WTC11 (cell line): ENCODE measurements at regions not wholly inside any gene's neighbourhood (a gene's known extent, or its start where the extent isn't known, plus 50 kb on each side); places are given as distances from the start of the nearest gene placed in this dataset.
A peak's percentile ranks its signal among the peaks of the same experiment; 100 is the strongest.

Source experiments
- ATAC-seq: fragments of 200-7000 bp; cut with Tn5 transposase; 2 replicates; pipeline ENCODE4 v1.10.0; 2021; ENCODE audit warnings: mild to moderate bottlenecking, moderate library complexity
- CTCF ChIA-PET: fragments of 300-600 bp; sonication (Branson Sonifier 250); formaldehyde crosslinking; loops from one replicate; lab custom pipeline; 2021; ENCODE audit warnings: antibody characterized with exemption; lab: Charles Lee
- POLR2A ChIA-PET: fragments of 350-600 bp; sonication (Branson Sonifier 250); formaldehyde crosslinking; loops from one replicate; lab custom pipeline; 2021; ENCODE audit warnings: antibody characterized with exemption; lab: Charles Lee
- DNase-seq: peaks from one replicate; pipeline ENCODE4 v3.0.0; 2021; ENCODE audit warnings: low spot score
- H3K27ac Mint-ChIP-seq: 2 replicates; pipeline ENCODE4 v1.8.0; 2021; ENCODE audit warnings: mixed read lengths
- H3K27me3 Mint-ChIP-seq: 2 replicates; pipeline ENCODE4 v1.8.0; 2021; ENCODE audit warnings: low read depth, mild to moderate bottlenecking, moderate library complexity, mixed read lengths
- H3K36me3 Mint-ChIP-seq: 2 replicates; pipeline ENCODE4 v1.8.0; 2021; ENCODE audit warnings: mixed read lengths
- H3K4me1 Mint-ChIP-seq: 2 replicates; pipeline ENCODE4 v1.8.0; 2022; ENCODE audit warnings: mixed read lengths
- H3K4me3 Mint-ChIP-seq: 2 replicates; pipeline ENCODE4 v1.8.0; 2021; ENCODE audit warnings: mild to moderate bottlenecking, moderate library complexity, mixed read lengths
- H3K9me3 Mint-ChIP-seq: 2 replicates; pipeline ENCODE4 v1.8.0; 2021; ENCODE audit warnings: mixed read lengths
- ATF1 ChIP-seq: sonication (generic); formaldehyde crosslinking; IDR thresholded peaks from 2 replicates; pipeline ENCODE4 v1.8.1; 2023; ENCODE audit warnings: mild to moderate bottlenecking, moderate library complexity, missing genetic modification reagents
- CREB1 ChIP-seq: sonication (generic); formaldehyde crosslinking; IDR thresholded peaks from 2 replicates; pipeline ENCODE4 v1.8.0; 2023; ENCODE audit warnings: mild to moderate bottlenecking, missing genetic modification reagents
- MXD4 ChIP-seq: fragments of 250-450 bp; sonication (Bioruptor Pico); IDR thresholded peaks from 2 replicates; pipeline ENCODE4 v1.8.0; 2021; ENCODE audit warnings: mild to moderate bottlenecking, moderate library complexity, borderline replicate concordance
- NFE2L1 ChIP-seq: sonication (generic); formaldehyde crosslinking; IDR thresholded peaks from 2 replicates; pipeline ENCODE4 v1.8.1; 2023; ENCODE audit warnings: missing genetic modification reagents
- NFYB ChIP-seq: sonication (generic); formaldehyde crosslinking; conservative IDR thresholded peaks from 2 replicates; pipeline ENCODE4 v1.8.0; 2022; ENCODE audit warnings: low read depth, missing genetic modification reagents
- NR2C2 ChIP-seq: sonication (generic); formaldehyde crosslinking; IDR thresholded peaks from 2 replicates; pipeline ENCODE4 v1.8.0; 2022; ENCODE audit warnings: mild to moderate bottlenecking, missing genetic modification reagents
- SMAD3 ChIP-seq: sonication (generic); formaldehyde crosslinking; IDR thresholded peaks from 2 replicates; pipeline ENCODE4 v1.8.0; 2022; ENCODE audit warnings: missing genetic modification reagents, mild to moderate bottlenecking, borderline replicate concordance
- TCF7 ChIP-seq: sonication (generic); formaldehyde crosslinking; IDR thresholded peaks from 2 replicates; pipeline ENCODE4 v1.8.0; 2022; ENCODE audit warnings: mild to moderate bottlenecking, low read depth, missing genetic modification reagents, moderate library complexity
- ZBTB21 ChIP-seq: sonication (generic); formaldehyde crosslinking; IDR thresholded peaks from 2 replicates; pipeline ENCODE4 v1.8.1; 2023; ENCODE audit warnings: mild to moderate bottlenecking, missing genetic modification reagents, borderline replicate concordance
- ZNF416 ChIP-seq: fragments of 250-450 bp; sonication (Bioruptor Pico); IDR thresholded peaks from 2 replicates; pipeline ENCODE4 v1.9.0; 2021; ENCODE audit warnings: mild to moderate bottlenecking, inconsistent platforms
- TF ChIP-seq, protein P1 (sequence below): sonication (generic); formaldehyde crosslinking; IDR thresholded peaks from 2 replicates; pipeline ENCODE4 v1.8.1; 2022; ENCODE audit warnings: low read depth, mild to moderate bottlenecking, moderate library complexity, missing genetic modification reagents, borderline replicate concordance
- TF ChIP-seq, protein P2 (sequence below): sonication (generic); formaldehyde crosslinking; IDR thresholded peaks from 2 replicates; pipeline ENCODE4 v1.8.1; 2022; ENCODE audit warnings: low read depth, missing genetic modification reagents, borderline replicate concordance
- TF ChIP-seq, protein P3 (sequence below): sonication (generic); formaldehyde crosslinking; IDR thresholded peaks from 2 replicates; pipeline ENCODE4 v1.8.1; 2023; ENCODE audit warnings: mild to moderate bottlenecking, missing genetic modification reagents, borderline replicate concordance
- TF ChIP-seq, protein P4 (sequence below): fragments of 250-450 bp; sonication (Bioruptor Pico); IDR thresholded peaks from 2 replicates; pipeline ENCODE4 v2.1.2; 2022; ENCODE audit warnings: mild to moderate bottlenecking, moderate library complexity
- TF ChIP-seq, protein P5 (sequence below): sonication (generic); formaldehyde crosslinking; IDR thresholded peaks from 2 replicates; pipeline ENCODE4 v1.8.1; 2022; ENCODE audit warnings: mild to moderate bottlenecking, moderate library complexity, missing genetic modification reagents
- TF ChIP-seq, protein P6 (sequence below): sonication (generic); formaldehyde crosslinking; IDR thresholded peaks from 2 replicates; pipeline ENCODE4 v1.8.0; 2023; ENCODE audit warnings: missing genetic modification reagents
- TF ChIP-seq, protein P7 (sequence below): sonication (generic); formaldehyde crosslinking; IDR thresholded peaks from 2 replicates; pipeline ENCODE4 v1.8.1; 2022; ENCODE audit warnings: missing genetic modification reagents, borderline replicate concordance
- TF ChIP-seq, protein P8 (sequence below): sonication (generic); formaldehyde crosslinking; conservative IDR thresholded peaks from 2 replicates; pipeline ENCODE4 v1.8.1; 2023; ENCODE audit warnings: mild to moderate bottlenecking, low read depth, missing genetic modification reagents, moderate library complexity

DNA sequence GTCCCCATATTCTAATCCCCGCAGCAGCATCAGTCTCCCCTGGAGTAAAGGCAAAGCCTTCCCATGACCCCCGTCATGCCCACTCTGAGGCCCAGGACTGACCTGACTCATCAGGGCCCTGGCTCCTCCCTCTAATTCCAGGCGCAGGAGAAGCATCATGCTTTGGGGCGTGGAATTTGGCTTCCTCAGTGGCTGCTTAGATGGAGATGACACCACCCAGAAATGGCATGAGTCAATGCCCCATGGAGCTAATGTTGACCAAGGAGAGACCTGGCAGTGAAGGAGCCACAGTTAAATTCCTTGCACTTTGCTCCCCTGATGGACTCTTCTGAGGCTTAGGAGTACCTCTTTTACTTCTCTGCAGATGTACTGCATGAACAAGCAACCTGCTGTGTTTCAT, 204.2 kb upstream of the PROK2 start:
- no peak; the same call in 1 of the 2 replicates for ATAC-seq
- TF ChIP-seq NFE2L1 (CRISPR knock-in tag) = no peak
- TF ChIP-seq TCF7 (CRISPR knock-in tag) = no peak
- no peak for TF ChIP-seq NFYB
- no peak for TF ChIP-seq ZBTB21 (CRISPR knock-in tag)

DNA sequence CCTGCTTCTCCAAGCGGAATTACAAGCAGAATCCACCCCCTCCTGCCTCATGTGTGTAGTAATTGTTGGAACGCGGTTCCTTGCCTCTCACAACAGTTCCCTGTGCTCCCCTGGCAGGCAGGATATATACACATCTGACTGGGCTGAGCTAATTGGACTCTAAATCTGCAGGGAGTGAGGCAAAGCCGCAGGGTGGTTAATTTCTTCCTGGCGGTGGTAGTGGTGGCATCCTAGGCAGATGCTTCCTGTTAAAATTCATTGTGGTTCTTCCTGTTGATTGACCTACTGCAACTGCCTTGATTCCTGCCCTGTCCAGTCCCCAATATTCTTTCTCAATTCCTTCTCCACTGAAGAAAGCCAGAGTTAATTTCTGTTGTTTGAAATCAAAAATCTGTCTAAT, 202.9 kb upstream of the PROK2 start:
- Mint-ChIP-seq H3K27me3 (no peaks in the 10 kb centered on the region), H3K4me3 (no peak overlapping the region), H3K4me1 (peaks cover 13% of the 10 kb centered on the region), H3K27ac (no peak overlapping the region), H3K36me3 (peaks cover 10% of the 10 kb centered on the region; the same call in 1 of the 2 replicates), H3K9me3 (peaks cover 15% of the 10 kb centered on the region)
- TF ChIP-seq, protein P1, sequence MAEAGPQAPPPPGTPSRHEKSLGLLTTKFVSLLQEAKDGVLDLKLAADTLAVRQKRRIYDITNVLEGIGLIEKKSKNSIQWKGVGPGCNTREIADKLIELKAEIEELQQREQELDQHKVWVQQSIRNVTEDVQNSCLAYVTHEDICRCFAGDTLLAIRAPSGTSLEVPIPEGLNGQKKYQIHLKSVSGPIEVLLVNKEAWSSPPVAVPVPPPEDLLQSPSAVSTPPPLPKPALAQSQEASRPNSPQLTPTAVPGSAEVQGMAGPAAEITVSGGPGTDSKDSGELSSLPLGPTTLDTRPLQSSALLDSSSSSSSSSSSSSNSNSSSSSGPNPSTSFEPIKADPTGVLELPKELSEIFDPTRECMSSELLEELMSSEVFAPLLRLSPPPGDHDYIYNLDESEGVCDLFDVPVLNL (CRISPR knock-in tag) = no peak
- TF ChIP-seq, protein P2, sequence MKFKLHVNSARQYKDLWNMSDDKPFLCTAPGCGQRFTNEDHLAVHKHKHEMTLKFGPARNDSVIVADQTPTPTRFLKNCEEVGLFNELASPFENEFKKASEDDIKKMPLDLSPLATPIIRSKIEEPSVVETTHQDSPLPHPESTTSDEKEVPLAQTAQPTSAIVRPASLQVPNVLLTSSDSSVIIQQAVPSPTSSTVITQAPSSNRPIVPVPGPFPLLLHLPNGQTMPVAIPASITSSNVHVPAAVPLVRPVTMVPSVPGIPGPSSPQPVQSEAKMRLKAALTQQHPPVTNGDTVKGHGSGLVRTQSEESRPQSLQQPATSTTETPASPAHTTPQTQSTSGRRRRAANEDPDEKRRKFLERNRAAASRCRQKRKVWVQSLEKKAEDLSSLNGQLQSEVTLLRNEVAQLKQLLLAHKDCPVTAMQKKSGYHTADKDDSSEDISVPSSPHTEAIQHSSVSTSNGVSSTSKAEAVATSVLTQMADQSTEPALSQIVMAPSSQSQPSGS = no peak
- no peak for TF ChIP-seq SMAD3
- TF ChIP-seq, protein P3, sequence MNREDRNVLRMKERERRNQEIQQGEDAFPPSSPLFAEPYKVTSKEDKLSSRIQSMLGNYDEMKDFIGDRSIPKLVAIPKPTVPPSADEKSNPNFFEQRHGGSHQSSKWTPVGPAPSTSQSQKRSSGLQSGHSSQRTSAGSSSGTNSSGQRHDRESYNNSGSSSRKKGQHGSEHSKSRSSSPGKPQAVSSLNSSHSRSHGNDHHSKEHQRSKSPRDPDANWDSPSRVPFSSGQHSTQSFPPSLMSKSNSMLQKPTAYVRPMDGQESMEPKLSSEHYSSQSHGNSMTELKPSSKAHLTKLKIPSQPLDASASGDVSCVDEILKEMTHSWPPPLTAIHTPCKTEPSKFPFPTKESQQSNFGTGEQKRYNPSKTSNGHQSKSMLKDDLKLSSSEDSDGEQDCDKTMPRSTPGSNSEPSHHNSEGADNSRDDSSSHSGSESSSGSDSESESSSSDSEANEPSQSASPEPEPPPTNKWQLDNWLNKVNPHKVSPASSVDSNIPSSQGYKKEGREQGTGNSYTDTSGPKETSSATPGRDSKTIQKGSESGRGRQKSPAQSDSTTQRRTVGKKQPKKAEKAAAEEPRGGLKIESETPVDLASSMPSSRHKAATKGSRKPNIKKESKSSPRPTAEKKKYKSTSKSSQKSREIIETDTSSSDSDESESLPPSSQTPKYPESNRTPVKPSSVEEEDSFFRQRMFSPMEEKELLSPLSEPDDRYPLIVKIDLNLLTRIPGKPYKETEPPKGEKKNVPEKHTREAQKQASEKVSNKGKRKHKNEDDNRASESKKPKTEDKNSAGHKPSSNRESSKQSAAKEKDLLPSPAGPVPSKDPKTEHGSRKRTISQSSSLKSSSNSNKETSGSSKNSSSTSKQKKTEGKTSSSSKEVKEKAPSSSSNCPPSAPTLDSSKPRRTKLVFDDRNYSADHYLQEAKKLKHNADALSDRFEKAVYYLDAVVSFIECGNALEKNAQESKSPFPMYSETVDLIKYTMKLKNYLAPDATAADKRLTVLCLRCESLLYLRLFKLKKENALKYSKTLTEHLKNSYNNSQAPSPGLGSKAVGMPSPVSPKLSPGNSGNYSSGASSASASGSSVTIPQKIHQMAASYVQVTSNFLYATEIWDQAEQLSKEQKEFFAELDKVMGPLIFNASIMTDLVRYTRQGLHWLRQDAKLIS (CRISPR knock-in tag) = no peak
- TF ChIP-seq, protein P4, sequence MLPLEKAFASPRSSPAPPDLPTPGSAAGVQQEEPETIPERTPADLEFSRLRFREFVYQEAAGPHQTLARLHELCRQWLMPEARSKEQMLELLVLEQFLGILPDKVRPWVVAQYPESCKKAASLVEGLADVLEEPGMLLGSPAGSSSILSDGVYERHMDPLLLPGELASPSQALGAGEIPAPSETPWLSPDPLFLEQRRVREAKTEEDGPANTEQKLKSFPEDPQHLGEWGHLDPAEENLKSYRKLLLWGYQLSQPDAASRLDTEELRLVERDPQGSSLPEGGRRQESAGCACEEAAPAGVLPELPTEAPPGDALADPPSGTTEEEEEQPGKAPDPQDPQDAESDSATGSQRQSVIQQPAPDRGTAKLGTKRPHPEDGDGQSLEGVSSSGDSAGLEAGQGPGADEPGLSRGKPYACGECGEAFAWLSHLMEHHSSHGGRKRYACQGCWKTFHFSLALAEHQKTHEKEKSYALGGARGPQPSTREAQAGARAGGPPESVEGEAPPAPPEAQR (CRISPR knock-in tag) = no peak
- TF ChIP-seq, protein P5, sequence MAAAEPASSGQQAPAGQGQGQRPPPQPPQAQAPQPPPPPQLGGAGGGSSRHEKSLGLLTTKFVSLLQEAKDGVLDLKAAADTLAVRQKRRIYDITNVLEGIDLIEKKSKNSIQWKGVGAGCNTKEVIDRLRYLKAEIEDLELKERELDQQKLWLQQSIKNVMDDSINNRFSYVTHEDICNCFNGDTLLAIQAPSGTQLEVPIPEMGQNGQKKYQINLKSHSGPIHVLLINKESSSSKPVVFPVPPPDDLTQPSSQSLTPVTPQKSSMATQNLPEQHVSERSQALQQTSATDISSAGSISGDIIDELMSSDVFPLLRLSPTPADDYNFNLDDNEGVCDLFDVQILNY = no peak
- TF ChIP-seq, protein P6, sequence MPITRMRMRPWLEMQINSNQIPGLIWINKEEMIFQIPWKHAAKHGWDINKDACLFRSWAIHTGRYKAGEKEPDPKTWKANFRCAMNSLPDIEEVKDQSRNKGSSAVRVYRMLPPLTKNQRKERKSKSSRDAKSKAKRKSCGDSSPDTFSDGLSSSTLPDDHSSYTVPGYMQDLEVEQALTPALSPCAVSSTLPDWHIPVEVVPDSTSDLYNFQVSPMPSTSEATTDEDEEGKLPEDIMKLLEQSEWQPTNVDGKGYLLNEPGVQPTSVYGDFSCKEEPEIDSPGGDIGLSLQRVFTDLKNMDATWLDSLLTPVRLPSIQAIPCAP (CRISPR knock-in tag) = no peak
- no peak for TF ChIP-seq NR2C2 (CRISPR knock-in tag)
- TF ChIP-seq, protein P7, sequence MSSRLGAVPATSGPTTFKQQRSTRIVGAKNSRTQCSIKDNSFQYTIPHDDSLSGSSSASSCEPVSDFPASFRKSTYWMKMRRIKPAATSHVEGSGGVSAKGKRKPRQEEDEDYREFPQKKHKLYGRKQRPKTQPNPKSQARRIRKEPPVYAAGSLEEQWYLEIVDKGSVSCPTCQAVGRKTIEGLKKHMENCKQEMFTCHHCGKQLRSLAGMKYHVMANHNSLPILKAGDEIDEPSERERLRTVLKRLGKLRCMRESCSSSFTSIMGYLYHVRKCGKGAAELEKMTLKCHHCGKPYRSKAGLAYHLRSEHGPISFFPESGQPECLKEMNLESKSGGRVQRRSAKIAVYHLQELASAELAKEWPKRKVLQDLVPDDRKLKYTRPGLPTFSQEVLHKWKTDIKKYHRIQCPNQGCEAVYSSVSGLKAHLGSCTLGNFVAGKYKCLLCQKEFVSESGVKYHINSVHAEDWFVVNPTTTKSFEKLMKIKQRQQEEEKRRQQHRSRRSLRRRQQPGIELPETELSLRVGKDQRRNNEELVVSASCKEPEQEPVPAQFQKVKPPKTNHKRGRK = no peak
- TF ChIP-seq, protein P8, sequence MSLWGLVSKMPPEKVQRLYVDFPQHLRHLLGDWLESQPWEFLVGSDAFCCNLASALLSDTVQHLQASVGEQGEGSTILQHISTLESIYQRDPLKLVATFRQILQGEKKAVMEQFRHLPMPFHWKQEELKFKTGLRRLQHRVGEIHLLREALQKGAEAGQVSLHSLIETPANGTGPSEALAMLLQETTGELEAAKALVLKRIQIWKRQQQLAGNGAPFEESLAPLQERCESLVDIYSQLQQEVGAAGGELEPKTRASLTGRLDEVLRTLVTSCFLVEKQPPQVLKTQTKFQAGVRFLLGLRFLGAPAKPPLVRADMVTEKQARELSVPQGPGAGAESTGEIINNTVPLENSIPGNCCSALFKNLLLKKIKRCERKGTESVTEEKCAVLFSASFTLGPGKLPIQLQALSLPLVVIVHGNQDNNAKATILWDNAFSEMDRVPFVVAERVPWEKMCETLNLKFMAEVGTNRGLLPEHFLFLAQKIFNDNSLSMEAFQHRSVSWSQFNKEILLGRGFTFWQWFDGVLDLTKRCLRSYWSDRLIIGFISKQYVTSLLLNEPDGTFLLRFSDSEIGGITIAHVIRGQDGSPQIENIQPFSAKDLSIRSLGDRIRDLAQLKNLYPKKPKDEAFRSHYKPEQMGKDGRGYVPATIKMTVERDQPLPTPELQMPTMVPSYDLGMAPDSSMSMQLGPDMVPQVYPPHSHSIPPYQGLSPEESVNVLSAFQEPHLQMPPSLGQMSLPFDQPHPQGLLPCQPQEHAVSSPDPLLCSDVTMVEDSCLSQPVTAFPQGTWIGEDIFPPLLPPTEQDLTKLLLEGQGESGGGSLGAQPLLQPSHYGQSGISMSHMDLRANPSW (CRISPR knock-in tag) = no peak
- no peak for TF ChIP-seq ZNF416 (CRISPR knock-in tag)
- no peak for TF ChIP-seq MXD4
- no peak for TF ChIP-seq CREB1 (CRISPR knock-in tag)
- TF ChIP-seq ATF1 = no peak
- CTCF ChIA-PET = interaction anchor here (1.2 to 2.0 kb wide), 5 partner anchors 10 to 112 kb away, joined by 4 to 8 read pairs (median 6); no protein-coding TSS in a partner anchor
- ATAC-seq (0 out of 2 replicates have a peak, but pooled peaks have one; percentile 28), DNase-seq (no peak)
- POLR2A ChIA-PET = no interaction called here

More for the DNA sequence above, 204.2 kb upstream of the PROK2 start:
- Mint-ChIP-seq H3K36me3 (peaks cover 10% of the 10 kb centered on the region; the same call in 1 of the 2 replicates), H3K4me1 (peaks cover 13% of the 10 kb centered on the region), H3K27ac (no peak overlapping the region), H3K9me3 (peaks cover 19% of the 10 kb centered on the region), H3K27me3 (no peaks in the 10 kb centered on the region), H3K4me3 (no peak overlapping the region)
- DNase-seq = no peak
- POLR2A ChIA-PET = no interaction called here
- CTCF ChIA-PET = interaction anchor here (2.0 kb wide), 1 partner anchor 114 kb away, joined by 8 read pairs; no protein-coding TSS in a partner anchor
